Activated CD4-positive, alpha-beta T cell treated with anti-CD3 and anti-CD28 coated beads for 4 hours (primary cell): ENCODE measurements at regions not wholly inside any gene's neighbourhood (a gene's known extent, or its start where the extent isn't known, plus 50 kb on each side); places are given as distances from the start of the nearest gene placed in this dataset.

ENCODE experiments used
- DNase-seq, 2 donors: peaks; one replicate each; pipeline ENCODE4 v3.0.0-alpha.2; 2020

GRCh38 chr2:8628179-8628865 is 53.5 kb upstream of the ID2 start:
- no peak for DNase-seq

- DNase-seq: no peak
Observed at GRCh38 chr2:8628866-8629209, 53.0 kb upstream of the ID2 start.

DNA sequence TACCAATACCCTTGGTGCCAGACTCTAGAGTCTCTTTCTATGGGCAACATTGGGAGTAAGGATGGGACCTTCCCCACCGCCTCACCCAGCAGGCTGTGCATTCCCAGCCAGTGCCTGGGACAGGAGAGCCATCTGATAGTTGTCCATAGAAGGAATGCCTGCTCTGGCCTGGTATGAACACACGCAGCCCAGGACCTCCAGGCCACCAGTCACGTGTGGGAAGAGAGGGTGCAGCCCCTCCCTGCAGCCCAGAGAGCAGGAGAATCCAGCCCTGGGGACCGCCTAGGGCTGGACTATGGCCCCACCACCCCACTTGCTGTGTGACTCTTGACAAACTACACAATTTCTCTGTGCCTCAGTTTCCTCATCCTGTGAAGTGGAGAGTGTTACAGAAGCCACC is 52.5 kb upstream of the ID2 start:
- DNase-seq: no peak

GRCh38 chr2:8630676-8631464 is 51.0 kb upstream of the ID2 start:
- no peak for DNase-seq

DNA sequence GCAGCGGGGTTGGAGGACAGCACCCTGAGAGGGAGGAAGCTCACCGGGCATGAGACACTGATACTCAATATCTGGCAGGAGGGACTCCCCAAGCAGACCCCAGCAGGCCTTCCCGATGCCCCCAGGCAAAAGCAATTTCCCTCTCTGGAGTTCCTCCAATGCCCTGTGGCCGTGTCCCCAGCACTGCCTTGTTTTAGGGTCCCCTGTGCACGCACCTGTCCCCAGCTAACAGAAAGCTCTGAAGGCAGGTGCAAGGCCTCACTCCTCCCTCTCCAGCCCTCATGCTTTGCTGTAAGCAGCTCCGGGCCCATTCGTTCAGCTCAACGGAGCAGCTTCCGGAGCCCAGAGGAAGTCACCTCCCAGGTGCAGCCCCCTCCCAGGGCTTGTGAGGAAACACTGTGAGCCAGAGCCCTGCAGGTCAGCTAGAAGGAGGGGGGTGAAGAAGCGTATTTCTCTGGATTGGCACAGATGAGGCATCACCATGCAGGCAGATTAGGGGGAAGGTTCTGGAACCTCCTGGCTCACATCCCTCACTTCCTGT is 50.3 kb upstream of the ID2 start:
- DNase-seq: no peak
